Stomach (tissue), 4 donors: ENCODE measurements at regions not wholly inside any gene's neighbourhood (a gene's known extent, or its start where the extent isn't known, plus 50 kb on each side); places are given as distances from the start of the nearest gene placed in this dataset.

ENCODE experiments used
- CTCF ChIP-seq, 7 experiments: fragments of 450-650 bp in 4 of 7; fragments of 200-600 bp in 3 of 7; sonication (generic) in 3 of 7; IDR thresholded peaks; one replicate each; pipeline ENCODE4 v1.5.1; 2016 to 2019; ENCODE audit warnings: antibody characterized with exemption in 7 of 7, control low read depth in 2 of 7, mild to moderate bottlenecking in 1 of 7
- EP300 ChIP-seq: sonication (generic); formaldehyde crosslinking; IDR thresholded peaks from one replicate; pipeline ENCODE4 v1.6.1; 2017; ENCODE audit warnings: antibody characterized with exemption
- POLR2A ChIP-seq, 4 donors: fragments of 450-650 bp; IDR thresholded peaks; one replicate each; pipeline ENCODE4 v1.6.1; 2016; ENCODE audit warnings: antibody characterized with exemption in 4 of 4, control low read depth in 2 of 4, mild to moderate bottlenecking in 1 of 4, moderate library complexity in 1 of 4
- POLR2AphosphoS5 ChIP-seq, 3 donors: sonication (generic); formaldehyde crosslinking; IDR thresholded peaks; one replicate each; pipeline ENCODE4 v1.6.1; 2016; ENCODE audit warnings: antibody characterized with exemption in 3 of 3

GRCh38 chr20:54727490-54727889, 252.1 kb downstream of the DOK5 start:
- TF ChIP-seq CTCF (IDR thresholded peaks at IDR 0.05): no peak
- TF ChIP-seq POLR2AphosphoS5 (IDR thresholded peaks at IDR 0.05): no peak
- TF ChIP-seq EP300: no peak
- TF ChIP-seq POLR2A (IDR thresholded peaks at IDR 0.05): no peak
